ENCODE measurements at regions not wholly inside any gene's neighbourhood (a gene's known extent, or its start where the extent isn't known, plus 50 kb on each side); places are given as distances from the start of the nearest gene placed in this dataset.

DNA sequence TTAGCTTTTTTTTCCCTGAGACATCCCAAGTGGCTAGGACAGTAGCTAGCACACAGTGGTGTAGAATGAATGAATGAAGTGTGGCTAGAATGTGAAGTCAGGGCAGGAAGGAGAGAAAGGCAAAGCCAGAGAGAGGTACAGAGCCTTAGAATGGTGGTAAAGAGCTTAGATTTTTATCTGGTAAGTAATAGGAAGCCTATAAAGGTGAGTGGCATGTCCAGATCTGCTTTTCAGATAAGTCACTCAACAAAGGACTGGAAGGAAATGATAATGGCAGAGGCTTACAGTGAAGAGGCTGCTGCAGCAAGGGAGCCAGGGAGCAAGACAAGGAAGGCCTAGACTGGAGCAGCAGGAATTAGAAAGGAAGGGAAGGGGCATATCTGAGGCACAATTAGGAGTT, 96.0 kb upstream of the PRDM1 start:
- DNase-seq, result no peak

DNA sequence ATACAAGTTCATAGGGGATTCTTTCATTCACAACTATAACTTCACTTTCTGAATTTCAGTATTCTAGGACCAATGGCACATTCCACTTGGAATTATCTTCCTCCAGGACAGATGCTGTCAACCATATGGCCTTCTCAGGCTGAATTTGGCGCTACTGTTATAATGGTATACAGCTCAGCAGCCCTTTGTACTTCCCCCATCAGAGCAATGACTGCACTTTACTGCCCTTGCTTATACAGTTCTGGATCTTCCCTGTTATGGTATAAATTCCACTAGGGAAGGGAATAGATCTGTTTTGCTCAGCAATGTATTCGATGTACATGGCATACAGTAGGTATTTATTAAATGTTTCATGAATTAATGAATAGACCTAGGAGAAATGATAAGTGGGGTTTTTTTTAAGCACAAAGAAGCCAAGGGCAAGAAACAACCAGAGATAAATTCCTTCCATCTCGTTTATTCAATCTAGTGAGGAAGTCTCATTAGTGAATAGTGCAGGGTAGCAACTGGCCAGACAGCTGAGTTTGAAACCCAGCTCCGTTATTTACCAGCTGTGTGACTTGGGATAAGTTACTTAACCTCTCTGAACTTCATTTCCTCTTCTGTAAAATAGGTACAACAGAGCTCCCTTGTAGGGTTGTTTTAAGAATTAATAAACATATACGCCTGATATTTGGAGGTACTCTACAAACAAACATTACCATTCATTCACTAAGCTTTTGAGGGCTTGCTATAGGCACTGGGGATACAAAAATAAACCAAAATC, 97.1 kb upstream of the PRDM1 start:
- DNase-seq, result no peak

DNA sequence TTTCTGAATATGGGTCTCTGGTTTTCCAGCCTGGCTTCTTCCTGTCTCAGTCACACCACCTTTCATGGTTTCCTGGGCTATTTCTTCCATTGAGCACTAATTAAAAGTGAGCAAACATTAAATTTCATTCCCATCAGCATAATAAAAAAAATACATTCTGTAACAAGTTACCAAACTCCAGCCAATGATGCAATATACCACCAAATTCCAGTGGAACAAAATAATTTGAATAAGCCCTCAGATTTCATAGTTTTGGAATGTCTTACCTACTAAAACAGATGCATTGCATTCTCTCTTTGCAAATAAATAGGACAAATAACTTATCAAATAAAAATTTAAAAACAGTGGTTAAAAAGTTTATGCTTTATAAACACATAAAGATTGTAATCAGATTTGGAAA, 97.8 kb upstream of the PRDM1 start:
- DNase-seq, result no peak

DNA sequence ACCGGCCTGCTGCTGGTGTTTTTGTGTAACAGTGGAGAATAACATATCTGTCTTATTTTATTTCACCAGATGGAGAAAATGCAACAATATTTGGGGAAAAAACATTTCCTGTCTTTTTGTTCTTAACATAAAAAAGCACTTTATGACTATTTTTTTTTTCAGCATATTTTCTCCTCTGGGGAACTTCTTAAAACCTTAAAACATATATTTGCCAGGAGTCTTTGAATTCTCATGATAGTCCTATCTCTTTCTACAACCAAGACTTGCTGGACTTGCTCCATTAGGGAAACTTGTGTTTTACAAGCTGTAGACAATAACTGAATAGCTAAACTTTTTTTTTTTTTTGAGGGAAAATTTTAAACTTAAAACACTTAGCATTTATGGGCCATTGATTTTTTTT, 98.6 kb upstream of the PRDM1 start:
- DNase-seq, result no peak

DNA sequence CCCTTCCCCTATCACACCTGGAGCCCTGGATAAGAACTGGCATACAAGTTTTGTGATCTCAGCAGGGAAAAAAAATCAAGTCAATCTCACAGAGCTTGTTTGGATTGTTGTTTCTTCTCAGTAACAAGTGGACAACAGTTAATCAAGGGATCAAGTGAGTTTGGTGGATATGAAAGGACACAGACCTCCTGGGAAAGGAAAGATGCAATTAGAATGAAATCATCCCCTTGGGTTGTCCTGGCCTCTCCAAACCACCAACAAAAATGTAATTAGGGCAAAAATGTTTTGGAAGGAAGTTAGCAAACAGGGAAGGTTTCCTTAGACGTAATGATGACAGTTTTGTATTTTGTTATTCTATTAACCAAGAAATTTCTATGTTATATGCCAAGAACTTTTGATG, 99.1 kb upstream of the PRDM1 start:
- DNase-seq, result no peak

DNA sequence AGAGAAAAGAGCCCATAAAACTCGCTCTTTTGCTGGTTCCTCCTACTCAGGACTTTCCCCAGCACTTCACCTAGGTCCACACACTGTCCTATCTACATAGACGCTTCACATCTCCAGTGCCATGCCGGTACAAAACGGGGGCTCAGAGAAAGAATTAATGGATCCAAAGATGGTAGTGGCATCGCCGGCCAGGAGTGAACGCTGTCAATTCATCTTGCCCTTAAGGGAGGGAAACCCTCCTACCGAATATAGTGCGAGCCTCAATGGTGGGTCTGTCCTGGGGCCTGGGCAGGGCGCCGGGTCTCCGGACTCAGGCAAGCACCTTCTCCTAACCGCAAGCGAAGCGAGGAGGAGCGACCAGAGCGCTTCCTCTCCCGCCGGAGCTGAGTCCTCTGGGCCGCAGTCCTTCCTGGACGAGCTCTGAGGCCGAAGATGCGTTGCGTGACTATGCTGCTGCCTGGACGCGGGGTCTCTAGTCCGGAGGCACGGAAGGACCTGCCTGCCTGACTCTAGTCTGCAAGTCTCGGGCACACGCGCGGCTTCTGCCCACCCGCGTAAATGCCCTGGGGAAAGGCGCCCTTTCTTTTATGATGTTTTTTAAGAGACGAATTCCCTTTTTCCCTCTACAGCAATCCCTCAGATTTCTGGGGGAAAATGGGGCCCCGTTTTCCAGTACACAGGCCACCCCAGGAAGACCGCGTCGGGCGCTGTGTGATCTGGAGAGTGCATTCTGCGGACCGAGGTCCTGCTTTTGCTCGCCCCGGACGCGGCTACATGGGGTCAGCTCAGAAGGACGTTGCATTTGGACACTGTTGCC, 100.1 kb upstream of the PRDM1 start:
- peak; percentile 7 for DNase-seq

DNA sequence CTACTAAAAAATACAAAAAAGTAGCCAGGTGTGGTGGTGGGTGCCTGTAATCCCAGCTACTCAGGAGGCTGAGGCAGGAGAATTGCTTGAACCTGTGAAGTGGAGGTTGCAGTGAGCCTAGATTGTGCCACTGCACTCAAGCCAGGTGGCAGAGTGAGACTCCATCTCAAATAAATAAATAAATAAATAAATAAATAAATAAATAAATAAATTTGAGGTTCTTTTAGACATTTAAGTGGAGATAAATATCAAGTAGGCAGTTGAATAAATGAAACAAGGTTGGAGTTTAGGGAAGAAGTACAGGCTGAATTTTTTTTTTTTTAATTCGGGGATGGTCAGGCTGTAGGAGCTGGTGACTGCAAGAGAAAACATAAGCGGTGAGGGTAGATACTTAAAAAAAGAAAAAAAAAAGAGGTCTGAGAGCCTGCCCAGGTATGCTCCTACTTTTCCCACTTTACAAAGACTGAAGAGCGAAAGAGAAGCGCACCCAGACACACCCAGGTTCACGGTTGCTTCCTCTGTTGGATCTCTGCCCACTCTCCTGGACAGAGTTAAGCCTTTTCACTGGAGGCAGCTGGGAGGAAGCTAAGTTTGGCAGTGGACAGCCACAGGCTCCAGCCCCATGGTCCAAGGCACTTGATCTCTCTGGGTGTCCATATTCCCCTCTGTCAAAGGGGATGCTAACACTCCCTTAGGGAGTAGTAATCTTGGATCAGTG, 100.9 kb upstream of the PRDM1 start:
- DNase-seq, result no peak

DNA sequence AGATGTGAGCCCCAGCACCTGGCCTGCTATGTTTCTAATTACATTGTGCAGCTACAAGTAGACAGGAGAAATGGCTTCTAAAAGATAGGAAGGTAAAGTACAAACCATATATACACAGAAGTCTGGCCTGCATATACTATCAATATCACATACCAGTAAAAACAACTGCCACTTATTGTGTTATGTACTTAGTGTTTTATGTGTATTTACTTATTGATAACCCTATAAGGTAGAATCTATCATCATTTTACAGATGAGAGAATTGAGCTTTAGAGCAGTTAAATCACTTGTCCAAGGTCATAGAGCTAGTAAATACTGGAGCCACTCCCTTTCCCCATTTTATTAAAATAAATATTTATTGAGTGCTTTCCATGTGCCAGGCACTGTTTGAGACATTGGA, 102.4 kb upstream of the PRDM1 start:
- no peak for DNase-seq

DNA sequence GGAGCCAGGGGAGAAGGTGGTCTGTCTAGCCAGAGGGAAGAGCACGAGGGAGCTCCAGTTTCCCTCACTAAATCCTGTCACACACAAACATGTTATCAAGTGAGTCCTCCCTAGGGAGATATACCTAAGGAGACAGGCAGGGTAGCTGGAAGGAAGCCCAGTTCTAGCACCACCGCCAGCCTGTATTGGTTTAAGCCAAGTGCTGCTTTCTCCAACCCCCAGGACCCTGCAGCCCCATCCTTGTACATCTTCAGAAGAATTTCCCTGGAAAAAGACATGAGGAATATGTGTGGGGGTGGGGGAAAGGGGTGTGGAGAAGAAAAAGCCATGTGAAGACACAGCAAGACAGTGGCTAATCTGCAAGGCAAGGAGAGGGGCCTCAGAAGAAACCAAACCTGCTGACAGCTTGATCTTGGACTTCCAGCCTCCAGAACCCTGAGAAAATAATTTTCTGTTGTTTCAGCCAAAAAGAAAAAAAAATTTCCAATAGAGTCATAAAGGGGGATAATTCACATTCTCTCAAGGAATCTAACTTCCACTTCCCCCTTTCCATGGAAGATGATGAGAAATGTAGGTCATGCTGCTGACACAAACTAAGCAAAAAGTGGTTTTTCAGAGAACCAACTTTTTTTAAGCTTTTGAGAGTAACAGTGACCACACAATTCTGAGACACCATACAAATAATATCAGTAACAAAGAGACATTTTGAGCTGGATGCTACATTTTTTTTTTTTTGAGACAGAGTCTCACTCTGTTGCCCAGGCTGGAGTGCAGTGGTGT, 103.2 kb upstream of the PRDM1 start:
- peak; percentile 57 for DNase-seq

DNA sequence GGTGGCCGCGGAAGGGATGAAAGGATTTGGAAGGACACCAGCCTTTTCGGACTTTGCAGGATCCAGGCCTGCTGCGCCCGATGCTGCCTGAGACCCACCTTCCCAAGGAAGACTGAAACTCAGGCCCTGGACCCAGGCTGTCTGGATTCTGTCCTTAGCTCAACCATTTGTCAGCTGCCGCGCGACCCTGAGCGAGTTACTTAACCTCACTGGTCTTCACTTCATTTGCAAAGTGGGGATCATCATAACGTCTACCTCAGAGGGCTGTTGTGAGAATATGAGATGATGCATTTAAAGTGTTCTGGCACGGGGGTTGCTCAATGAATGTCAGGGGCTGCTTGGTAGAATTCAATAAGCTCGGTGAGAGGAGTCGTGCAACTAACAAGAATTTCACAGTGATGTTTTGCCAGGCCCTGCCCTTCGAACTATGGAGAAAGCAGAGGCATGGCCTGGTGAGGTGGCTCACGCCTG, 104.2 kb upstream of the PRDM1 start:
- DNase-seq, result no peak

DNA sequence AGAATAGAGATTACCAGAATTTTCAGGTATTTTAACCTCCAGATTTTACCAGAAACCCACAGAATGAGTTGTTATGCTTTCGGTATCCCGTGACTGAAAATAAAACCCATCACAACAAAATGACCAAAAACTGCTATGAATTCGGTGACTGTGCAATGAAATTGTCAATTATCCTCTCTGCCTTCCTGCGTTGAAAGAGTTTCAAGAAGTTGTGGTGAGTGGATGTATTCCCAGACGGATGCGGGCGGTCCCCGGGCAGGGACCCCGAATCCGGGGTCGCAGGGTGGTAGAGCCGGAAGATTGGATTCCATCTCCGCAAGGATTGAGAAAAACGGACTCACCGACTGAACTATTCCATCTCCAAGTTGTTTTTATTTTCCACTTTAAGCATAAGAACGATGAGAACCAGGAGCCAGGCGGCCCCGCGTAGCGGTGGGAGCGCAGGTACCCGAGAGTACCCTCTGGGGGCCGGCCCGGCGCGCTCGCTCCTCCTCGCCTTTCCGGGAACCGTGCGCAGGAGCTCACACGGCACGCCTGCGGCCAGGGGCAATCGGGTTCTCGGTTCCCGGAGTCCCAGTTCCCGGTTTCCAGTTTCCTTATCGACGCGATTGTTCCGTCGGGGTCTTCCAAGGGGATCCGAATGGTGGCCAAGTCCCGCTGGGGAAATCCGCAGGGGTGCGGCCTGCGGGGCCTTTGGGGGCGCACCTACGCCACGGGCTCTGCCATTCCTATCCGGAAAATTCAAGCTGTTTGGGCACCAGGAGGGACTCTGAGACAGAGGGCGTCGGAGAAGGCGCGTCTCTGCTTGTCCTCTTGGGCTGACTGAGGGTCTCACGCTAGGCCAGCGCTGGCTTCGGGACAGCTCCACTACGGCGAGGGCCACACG, 104.9 kb upstream of the PRDM1 start:
- DNase-seq, result no peak

DNA sequence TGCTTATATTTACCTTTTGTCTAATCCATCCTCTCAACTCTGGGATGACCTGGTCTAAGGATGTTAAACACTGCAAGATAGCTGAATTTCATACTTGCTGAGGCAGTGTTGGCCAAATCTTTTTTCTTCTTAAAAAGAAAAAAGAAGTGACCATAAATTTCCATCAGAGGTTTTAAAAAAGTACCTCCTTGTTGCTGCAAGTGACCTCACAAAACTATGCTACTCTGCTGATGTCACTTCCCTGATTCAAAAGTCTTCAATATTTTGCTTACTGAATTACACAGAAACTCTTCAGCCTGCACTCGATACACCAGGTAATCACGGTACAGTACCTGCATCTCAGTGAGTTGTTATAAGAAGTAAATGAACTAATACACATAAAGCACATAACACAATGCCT, 107.2 kb upstream of the PRDM1 start:
- no peak for DNase-seq

DNA sequence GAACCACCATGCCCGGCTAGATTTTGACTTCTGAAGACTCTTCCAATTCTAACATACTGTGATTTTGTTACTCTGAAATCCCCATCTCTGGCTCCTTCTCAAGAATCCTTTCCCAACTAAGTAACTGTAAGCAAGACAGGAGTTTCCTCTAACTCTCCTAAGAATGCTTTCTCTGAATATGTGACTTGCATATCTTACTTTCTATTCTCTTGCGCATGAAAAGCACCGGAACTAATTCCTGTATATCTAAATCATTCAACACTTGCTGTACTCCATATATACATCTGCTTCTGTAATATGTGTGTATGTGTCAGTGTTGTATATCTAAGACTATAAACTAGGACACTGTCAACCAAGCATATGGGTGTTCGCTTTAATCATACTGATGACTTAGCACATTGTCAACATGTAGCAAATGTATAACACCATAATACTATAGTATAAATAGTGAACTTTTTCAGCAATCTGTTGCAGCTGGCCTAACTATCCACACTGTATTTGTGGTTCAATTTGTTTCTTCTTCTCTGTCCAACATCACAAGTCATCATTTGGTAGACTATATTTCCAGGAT, 108.1 kb upstream of the PRDM1 start:
- no peak for DNase-seq

DNA sequence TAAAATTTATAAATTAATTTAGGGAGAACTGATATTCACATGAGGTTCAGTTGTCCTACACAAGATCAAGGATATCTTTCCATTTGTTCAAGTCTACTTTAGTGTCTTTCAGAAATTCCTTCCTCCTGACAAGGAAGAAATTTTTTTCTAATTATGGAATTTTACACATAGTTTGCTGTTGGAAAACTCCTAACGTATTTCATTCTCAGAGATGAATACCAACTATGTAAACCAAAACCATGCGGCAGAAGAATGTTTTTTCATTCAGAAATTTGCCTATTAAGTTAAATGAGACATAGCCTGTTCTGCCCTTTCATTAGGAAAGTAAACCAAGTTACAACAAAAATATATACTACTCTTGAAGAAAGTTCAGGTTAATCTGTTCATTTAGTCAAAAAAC, 111.2 kb upstream of the PRDM1 start:
- DNase-seq, result no peak

DNA sequence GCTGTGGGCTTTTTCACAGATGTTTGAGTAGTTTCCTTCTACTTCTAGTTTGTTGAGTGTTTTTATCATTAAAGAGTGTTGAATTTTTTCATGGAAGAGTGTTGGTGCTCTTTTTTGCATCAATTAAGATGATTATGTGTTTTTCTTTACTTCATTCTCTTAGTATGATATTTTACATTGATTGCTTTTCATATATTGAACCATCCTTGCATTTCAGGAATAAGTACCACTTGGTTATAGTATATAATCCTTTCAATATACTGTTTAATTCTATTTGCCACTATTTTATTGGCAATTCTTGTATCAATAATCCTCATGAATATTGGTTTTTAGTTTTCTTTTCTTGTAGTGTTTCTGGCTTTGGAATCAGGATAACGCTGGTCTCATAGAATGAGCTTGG, 113.7 kb upstream of the PRDM1 start:
- no peak for DNase-seq

DNA sequence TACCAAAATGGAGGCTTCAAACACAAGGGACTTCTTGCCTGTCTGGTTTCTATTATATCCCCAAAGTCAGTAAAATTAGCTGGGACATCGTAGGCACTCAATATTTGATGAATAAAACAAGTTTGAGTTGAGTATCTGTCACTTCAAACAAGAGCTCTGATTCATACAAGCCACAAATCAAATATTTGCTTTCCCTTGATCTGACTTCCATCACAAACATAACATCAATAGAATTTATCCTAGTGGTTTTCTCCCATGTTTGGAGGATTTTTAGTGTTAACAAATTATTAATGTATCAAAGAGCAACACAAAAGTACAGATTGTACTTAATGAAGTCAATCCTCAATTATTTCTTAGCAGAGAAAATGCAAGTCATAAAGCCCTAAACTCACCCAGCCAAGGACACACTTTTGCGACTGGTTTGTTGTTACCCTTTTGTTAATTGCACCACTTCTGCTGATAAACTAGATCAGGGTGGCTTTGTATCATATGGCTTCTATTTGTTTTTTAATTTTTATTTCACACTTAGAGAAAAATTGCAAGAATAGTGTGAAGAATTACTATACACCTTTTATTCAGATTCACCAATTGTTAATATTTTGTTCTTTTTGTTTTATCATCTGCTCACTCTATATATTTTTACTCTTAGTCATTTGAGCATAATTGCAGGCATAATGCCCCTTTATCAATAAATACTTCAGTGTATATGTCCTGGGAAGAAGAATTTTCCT, 117.4 kb upstream of the PRDM1 start:
- DNase-seq, result no peak

DNA sequence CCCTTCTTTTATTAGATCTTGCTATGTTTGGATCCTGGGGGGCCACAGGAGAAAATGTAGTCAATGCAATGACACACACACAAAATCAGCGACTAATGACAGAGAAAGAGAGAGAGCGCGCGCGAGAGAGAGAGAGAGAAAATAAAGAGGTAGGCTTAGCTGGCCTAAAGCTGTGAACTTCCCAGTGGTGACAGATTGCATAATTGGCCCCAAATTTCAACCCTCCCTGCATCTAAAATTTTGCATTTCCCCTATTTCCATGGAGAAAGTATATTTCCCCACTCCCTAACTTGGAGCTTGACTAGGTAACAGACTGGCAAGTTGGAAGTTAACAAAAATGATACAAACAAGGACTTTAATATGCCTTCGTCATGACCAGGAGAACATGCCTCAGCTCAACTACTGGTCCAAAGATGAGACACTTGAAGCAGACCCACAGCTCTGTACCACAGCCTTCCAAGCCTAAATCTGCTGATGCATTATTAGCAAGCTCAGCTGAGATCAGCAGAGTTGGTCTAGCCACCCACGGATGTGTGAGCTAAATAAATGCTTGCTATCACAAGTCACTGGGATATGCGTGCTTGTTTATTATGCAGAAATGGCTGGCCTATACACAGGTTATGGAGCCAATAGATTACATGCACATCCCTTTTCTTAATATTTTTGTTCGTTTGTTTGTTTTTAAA, 118.1 kb upstream of the PRDM1 start:
- DNase-seq, result peak; percentile 32

DNA sequence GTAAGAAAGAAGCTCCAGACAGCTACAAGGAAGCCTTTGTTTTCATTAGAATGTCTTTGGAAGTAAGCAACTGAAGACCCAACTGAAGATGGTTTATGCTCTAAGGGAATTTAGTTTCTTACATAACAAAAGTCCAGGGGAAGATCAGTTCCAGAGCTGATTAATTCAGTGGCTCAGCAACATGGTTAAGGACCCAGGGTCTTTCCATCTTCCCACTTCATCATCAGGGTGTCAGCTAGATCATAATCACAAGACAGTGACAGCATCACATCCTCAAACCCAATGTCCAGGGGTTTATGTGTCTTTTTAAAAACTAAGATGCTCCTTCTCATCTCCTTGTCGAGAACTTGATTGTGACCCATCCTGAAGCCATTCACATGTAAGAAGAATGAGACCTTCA, 119.7 kb upstream of the PRDM1 start:
- DNase-seq, result no peak

DNA sequence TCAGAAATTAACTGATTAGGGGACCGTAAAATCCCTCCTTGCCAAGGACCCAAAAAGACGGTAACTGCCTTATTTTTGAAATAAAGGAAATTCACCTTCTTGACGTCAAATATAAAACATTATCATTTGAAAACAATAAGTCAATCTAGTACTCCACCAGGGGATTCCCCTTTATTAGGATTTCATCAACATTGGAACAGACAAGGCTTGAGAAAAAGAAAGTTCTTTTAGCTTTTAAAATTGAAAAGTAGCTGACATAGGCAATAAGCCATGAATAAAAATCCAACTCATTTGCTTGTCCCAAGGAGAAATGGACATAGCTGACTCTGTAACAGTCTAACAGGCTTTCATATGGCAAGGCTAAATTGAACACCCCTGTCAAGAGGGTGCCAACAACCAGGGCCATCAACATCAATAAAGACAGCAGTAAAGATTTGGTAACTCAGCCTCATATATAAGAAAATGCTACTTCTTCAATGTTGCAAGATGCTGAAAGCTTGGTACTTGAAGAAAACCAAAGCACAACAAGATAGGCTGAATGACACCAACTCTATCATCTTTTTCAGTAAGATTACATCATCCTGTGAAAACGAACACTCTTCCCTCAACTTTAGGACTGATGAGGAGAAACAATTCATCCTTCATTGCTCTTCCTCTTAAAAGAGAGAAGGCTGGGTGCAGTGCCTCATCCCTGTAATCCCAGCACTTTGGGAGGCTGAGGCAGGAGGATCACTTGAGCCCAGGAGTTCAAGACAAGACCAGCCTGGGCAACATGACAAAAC, 121.0 kb upstream of the PRDM1 start:
- no peak for DNase-seq
